Activated T-helper 1 cell treated with anti-CD3 and anti-CD28 coated beads, Interleukin-12 subunit alpha, Interleukin-12 subunit beta, Interleukin-2, Interleukin-4 antibody, amounts not matched to agents 30 ng/mL and 10 ng/mL and 1 ng/mL, durations not matched to agents 14 hours and 24 hours and 36 hours (primary cell): ENCODE measurements at regions not wholly inside any gene's neighbourhood (a gene's known extent, or its start where the extent isn't known, plus 50 kb on each side); places are given as distances from the start of the nearest gene placed in this dataset.
A peak's percentile ranks its signal among the peaks of the same experiment; 100 is the strongest.
"Not testable (repeated sequence)": the region's sequence is repeated elsewhere in the genome, so short reads cannot be mapped to it uniquely, and the experiment has no call there.

ENCODE experiments used
- DNase-seq: peaks from one replicate; pipeline ENCODE4 v3.0.0; 2021; ENCODE audit warnings: low spot score
- H3K27ac Mint-ChIP-seq: one replicate; pipeline ENCODE4 v1.8.0; 2021; ENCODE audit warnings: mild to moderate bottlenecking, mixed read lengths
- H3K27me3 Mint-ChIP-seq: one replicate; pipeline ENCODE4 v1.8.0; 2022; ENCODE audit warnings: mild to moderate bottlenecking, moderate library complexity, mixed read lengths; ENCODE audit not compliant: insufficient read depth
- H3K36me3 Mint-ChIP-seq: one replicate; pipeline ENCODE4 v1.8.0; 2021; ENCODE audit warnings: low read depth, mixed read lengths
- H3K4me1 Mint-ChIP-seq: one replicate; pipeline ENCODE4 v1.8.0; 2021; ENCODE audit warnings: low read depth, mixed read lengths
- H3K4me3 Mint-ChIP-seq: one replicate; pipeline ENCODE4 v1.8.0; 2021; ENCODE audit warnings: mild to moderate bottlenecking, moderate library complexity, mixed read lengths
- H3K9me3 Mint-ChIP-seq: one replicate; pipeline ENCODE4 v1.8.0; 2021; ENCODE audit warnings: mixed read lengths
- intact Hi-C: fragments of 100-400 bp; cut with micrococcal nuclease; formaldehyde crosslinking; loops from one replicate; pipeline ENCODE4 v1.15.1; 2024

GRCh38 chrX:1094566-1095333 is 117.7 kb downstream of the CRLF2 start:
- no peak overlapping the region for H3K27ac Mint-ChIP-seq
- peaks cover 2% of the 10 kb centered on the region for H3K27me3 Mint-ChIP-seq
- H3K4me3 Mint-ChIP-seq: no peak overlapping the region
- intact Hi-C loops: no loop called here
- no peak for DNase-seq
- peaks cover 23% of the 10 kb centered on the region for H3K9me3 Mint-ChIP-seq
- no peaks in the 10 kb centered on the region for H3K36me3 Mint-ChIP-seq
- peaks cover 13% of the 10 kb centered on the region for H3K4me1 Mint-ChIP-seq

- H3K36me3 Mint-ChIP-seq: no peaks in the 10 kb centered on the region
- no peaks in the 10 kb centered on the region for H3K27me3 Mint-ChIP-seq
- intact Hi-C loops: no loop called here
- H3K9me3 Mint-ChIP-seq: peaks cover 23% of the 10 kb centered on the region
- H3K4me3 Mint-ChIP-seq: peak overlapping the region; percentile 81
- peak overlapping the region; percentile 97 for H3K27ac Mint-ChIP-seq
- peaks cover 13% of the 10 kb centered on the region for H3K4me1 Mint-ChIP-seq
- DNase-seq: peak; percentile 4
These were observed 118.6 kb downstream of the CRLF2 start for GRCh38 chrX:1093586-1094421.

GRCh38 chrX:1093121-1093520 is 119.3 kb downstream of the CRLF2 start:
- H3K9me3 Mint-ChIP-seq: peaks cover 20% of the 10 kb centered on the region
- intact Hi-C loops: no loop called here
- no peaks in the 10 kb centered on the region for H3K27me3 Mint-ChIP-seq
- H3K4me3 Mint-ChIP-seq: peak overlapping the region; percentile 81
- H3K27ac Mint-ChIP-seq: peak overlapping the region; percentile 97
- H3K36me3 Mint-ChIP-seq: no peaks in the 10 kb centered on the region
- peak; percentile 58 for DNase-seq
- peaks cover 13% of the 10 kb centered on the region for H3K4me1 Mint-ChIP-seq

- H3K36me3 Mint-ChIP-seq: no peaks in the 10 kb centered on the region
- H3K27ac Mint-ChIP-seq: no peak overlapping the region
- intact Hi-C loops: no loop called here
- peaks cover 10% of the 10 kb centered on the region for H3K27me3 Mint-ChIP-seq
- no peak overlapping the region for H3K4me3 Mint-ChIP-seq
- H3K4me1 Mint-ChIP-seq: no peaks in the 10 kb centered on the region
- DNase-seq: no peak
- H3K9me3 Mint-ChIP-seq: peaks cover 30% of the 10 kb centered on the region
These were observed 125.7 kb downstream of the CRLF2 start for GRCh38 chrX:1086444-1087409.

- H3K9me3 Mint-ChIP-seq: peaks cover 30% of the 10 kb centered on the region
- intact Hi-C loops, H3K4me3 Mint-ChIP-seq, H3K36me3 Mint-ChIP-seq, H3K4me1 Mint-ChIP-seq, DNase-seq, H3K27me3 Mint-ChIP-seq, H3K27ac Mint-ChIP-seq: not testable (repeated sequence)
These were observed 126.6 kb downstream of the CRLF2 start for GRCh38 chrX:1085871-1086270.

GRCh38 chrX:1084689-1085088 is 127.8 kb downstream of the CRLF2 start:
- intact Hi-C loops: no loop called here
- Mint-ChIP-seq H3K27ac (no peak overlapping the region), H3K4me1 (no peaks in the 10 kb centered on the region), H3K36me3 (no peaks in the 10 kb centered on the region), H3K27me3 (peaks cover 10% of the 10 kb centered on the region), H3K4me3 (no peak overlapping the region), H3K9me3 (peaks cover 30% of the 10 kb centered on the region)
- DNase-seq: no peak

GRCh38 chrX:1076871-1077651 is 135.4 kb downstream of the CRLF2 start:
- H3K27me3 Mint-ChIP-seq: no peaks in the 10 kb centered on the region
- H3K36me3 Mint-ChIP-seq: no peaks in the 10 kb centered on the region
- peak overlapping the region; percentile 18 for H3K27ac Mint-ChIP-seq

GRCh38 chrX:1075741-1076140 is 136.7 kb downstream of the CRLF2 start:
- intact Hi-C loops: loop anchor here (5.0 to 10.0 kb wide), 2 partner anchors 92 to 161 kb away; no protein-coding TSS in a partner anchor
- Mint-ChIP-seq H3K27me3 (no peaks in the 10 kb centered on the region), H3K36me3 (no peaks in the 10 kb centered on the region), H3K4me3 (no peak overlapping the region), H3K9me3 (peaks cover 17% of the 10 kb centered on the region), H3K4me1 (peaks cover 6% of the 10 kb centered on the region), H3K27ac (no peak overlapping the region)
- no peak for DNase-seq

More at GRCh38 chrX:1076871-1077651, 135.4 kb downstream of the CRLF2 start:
- no peak for DNase-seq
- Mint-ChIP-seq H3K4me3 (peak overlapping the region; percentile 19), H3K9me3 (peaks cover 17% of the 10 kb centered on the region), H3K4me1 (peaks cover 6% of the 10 kb centered on the region)
- intact Hi-C loops: loop anchor here (5.0 to 10.0 kb wide), 2 partner anchors 90 to 162 kb away; no protein-coding TSS in a partner anchor

- Mint-ChIP-seq H3K9me3 (peaks cover 17% of the 10 kb centered on the region), H3K36me3 (no peaks in the 10 kb centered on the region), H3K27me3 (no peaks in the 10 kb centered on the region), H3K4me3 (no peak overlapping the region), H3K4me1 (peaks cover 6% of the 10 kb centered on the region), H3K27ac (no peak overlapping the region)
- DNase-seq: no peak
- intact Hi-C loops: loop anchor here (5.0 to 10.0 kb wide), 2 partner anchors 92 to 160 kb away; no protein-coding TSS in a partner anchor
These were observed 137.3 kb downstream of the CRLF2 start for GRCh38 chrX:1075156-1075555.

- peaks cover 6% of the 10 kb centered on the region for H3K4me1 Mint-ChIP-seq
- no peaks in the 10 kb centered on the region for H3K27me3 Mint-ChIP-seq
- DNase-seq: no peak
- no peaks in the 10 kb centered on the region for H3K36me3 Mint-ChIP-seq
- intact Hi-C loops: loop anchor here (5.0 to 10.0 kb wide), 3 partner anchors 62 to 160 kb away; no protein-coding TSS in a partner anchor
- H3K9me3 Mint-ChIP-seq: peaks cover 17% of the 10 kb centered on the region
- H3K4me3 Mint-ChIP-seq: no peak overlapping the region
- H3K27ac Mint-ChIP-seq: no peak overlapping the region
These were observed 137.7 kb downstream of the CRLF2 start for GRCh38 chrX:1074755-1075154.

- intact Hi-C loops: loop anchor here (5.0 to 10.0 kb wide), 2 partner anchors 62 to 159 kb away; no protein-coding TSS in a partner anchor
- Mint-ChIP-seq H3K4me1 (peaks cover 6% of the 10 kb centered on the region), H3K9me3 (peaks cover 17% of the 10 kb centered on the region), H3K4me3 (peak overlapping the region; percentile 9), H3K27me3 (no peaks in the 10 kb centered on the region), H3K27ac (peak overlapping the region; percentile 71), H3K36me3 (no peaks in the 10 kb centered on the region)
- no peak for DNase-seq
These were observed 138.3 kb downstream of the CRLF2 start for GRCh38 chrX:1074172-1074571.
